Breast epithelium (tissue), 3 donors: ENCODE measurements at regions not wholly inside any gene's neighbourhood (a gene's known extent, or its start where the extent isn't known, plus 50 kb on each side); places are given as distances from the start of the nearest gene placed in this dataset.

Experiments used
- POLR2A ChIP-seq: fragments of 450-650 bp; IDR thresholded peaks from one replicate; pipeline ENCODE4 v1.6.1; 2016; ENCODE audit warnings: antibody characterized with exemption, mild to moderate bottlenecking, moderate library complexity
- POLR2AphosphoS5 ChIP-seq, 3 donors: sonication (generic); formaldehyde crosslinking; IDR thresholded peaks; one replicate each; pipeline ENCODE4 v1.6.1; 2017; ENCODE audit warnings: antibody characterized with exemption in 3 of 3
- TF ChIP-seq, protein P1 (sequence below), 3 donors: fragments of 450-650 bp; IDR thresholded peaks; one replicate each; pipeline ENCODE4 v1.5.1; 2016 to 2017; ENCODE audit warnings: antibody characterized with exemption in 3 of 3, mild to moderate bottlenecking in 3 of 3, moderate library complexity in 3 of 3

DNA sequence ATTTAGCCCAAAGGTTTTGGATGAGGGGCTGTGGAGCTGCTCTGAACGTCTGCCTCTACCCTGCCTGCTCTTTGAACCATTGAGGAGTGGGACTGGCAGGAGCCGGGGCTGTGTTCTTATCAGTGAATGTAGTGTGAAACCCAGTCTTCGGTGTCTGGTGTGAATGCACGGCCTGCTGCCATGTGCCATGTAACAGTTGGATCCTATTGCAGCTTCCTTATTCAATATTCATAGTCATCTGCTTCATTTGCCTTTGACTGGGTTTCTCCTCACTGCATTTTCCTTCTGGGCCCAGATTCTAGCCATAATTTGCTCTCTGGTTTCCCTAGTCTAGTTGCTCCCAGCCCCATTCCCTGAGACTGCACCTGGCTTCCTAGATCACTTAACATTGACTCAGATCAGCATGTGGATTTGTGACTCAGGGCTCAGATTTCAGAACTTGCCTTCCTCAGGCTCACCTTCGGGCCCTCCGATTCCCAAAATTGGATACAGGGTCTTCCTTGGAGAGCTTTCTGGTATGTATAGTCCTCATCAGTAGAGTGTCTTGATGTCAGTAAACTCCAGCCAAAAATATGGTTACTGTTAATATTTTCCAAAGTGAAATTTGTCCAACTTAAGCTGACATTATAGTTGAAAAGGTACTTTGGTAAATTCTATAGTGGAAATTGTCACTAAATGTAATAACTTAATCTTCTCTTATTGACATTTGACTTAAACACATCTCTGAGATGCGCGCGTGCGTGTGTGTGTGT lies 94.0 kb upstream of the DDIT4L start:
- TF ChIP-seq, protein P1, sequence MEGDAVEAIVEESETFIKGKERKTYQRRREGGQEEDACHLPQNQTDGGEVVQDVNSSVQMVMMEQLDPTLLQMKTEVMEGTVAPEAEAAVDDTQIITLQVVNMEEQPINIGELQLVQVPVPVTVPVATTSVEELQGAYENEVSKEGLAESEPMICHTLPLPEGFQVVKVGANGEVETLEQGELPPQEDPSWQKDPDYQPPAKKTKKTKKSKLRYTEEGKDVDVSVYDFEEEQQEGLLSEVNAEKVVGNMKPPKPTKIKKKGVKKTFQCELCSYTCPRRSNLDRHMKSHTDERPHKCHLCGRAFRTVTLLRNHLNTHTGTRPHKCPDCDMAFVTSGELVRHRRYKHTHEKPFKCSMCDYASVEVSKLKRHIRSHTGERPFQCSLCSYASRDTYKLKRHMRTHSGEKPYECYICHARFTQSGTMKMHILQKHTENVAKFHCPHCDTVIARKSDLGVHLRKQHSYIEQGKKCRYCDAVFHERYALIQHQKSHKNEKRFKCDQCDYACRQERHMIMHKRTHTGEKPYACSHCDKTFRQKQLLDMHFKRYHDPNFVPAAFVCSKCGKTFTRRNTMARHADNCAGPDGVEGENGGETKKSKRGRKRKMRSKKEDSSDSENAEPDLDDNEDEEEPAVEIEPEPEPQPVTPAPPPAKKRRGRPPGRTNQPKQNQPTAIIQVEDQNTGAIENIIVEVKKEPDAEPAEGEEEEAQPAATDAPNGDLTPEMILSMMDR (IDR thresholded peaks at IDR 0.05), result no peak
- TF ChIP-seq POLR2A, result no peak
- TF ChIP-seq POLR2AphosphoS5 (IDR thresholded peaks at IDR 0.05), result no peak
